ENCODE measurements at regions not wholly inside any gene's neighbourhood (a gene's known extent, or its start where the extent isn't known, plus 50 kb on each side); places are given as distances from the start of the nearest gene placed in this dataset.

DNA sequence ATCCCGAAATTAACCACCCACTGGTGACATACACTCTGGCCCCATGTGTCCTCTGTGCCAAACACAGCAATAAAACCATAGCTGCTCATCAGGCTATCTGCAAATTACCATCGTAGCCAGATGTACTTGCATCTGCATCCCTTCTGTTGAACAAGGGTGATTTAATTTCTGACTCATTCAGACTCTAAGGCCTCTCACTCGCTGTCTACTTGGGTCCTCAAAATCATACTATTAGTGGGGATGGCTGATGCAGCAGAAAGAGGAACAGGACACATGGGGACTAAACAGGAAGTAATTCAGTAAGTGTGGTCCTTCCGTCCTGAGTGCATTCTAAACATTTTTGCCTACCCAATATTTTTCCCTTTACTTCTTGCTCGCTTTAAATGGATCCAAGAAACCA is 2275.0 kb upstream of the PCDH20 start:
- no peak for TF ChIP-seq POLR2A (IDR thresholded peaks at IDR 0.05)
- TF ChIP-seq, protein P1, sequence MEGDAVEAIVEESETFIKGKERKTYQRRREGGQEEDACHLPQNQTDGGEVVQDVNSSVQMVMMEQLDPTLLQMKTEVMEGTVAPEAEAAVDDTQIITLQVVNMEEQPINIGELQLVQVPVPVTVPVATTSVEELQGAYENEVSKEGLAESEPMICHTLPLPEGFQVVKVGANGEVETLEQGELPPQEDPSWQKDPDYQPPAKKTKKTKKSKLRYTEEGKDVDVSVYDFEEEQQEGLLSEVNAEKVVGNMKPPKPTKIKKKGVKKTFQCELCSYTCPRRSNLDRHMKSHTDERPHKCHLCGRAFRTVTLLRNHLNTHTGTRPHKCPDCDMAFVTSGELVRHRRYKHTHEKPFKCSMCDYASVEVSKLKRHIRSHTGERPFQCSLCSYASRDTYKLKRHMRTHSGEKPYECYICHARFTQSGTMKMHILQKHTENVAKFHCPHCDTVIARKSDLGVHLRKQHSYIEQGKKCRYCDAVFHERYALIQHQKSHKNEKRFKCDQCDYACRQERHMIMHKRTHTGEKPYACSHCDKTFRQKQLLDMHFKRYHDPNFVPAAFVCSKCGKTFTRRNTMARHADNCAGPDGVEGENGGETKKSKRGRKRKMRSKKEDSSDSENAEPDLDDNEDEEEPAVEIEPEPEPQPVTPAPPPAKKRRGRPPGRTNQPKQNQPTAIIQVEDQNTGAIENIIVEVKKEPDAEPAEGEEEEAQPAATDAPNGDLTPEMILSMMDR (IDR thresholded peaks at IDR 0.05), result no peak
- TF ChIP-seq EP300 (IDR thresholded peaks at IDR 0.05), result no peak

Data from ovary (tissue), 3 donors.